Fibroblast of lung (primary cell): ENCODE measurements at regions not wholly inside any gene's neighbourhood (a gene's known extent, or its start where the extent isn't known, plus 50 kb on each side); places are given as distances from the start of the nearest gene placed in this dataset.

Experiments
- EZH2 ChIP-seq: IDR thresholded peaks from 2 replicates; pipeline ENCODE4 v1.5.1; 2012; ENCODE audit warnings: low read length, control low read depth, mild to moderate bottlenecking; ENCODE audit errors: missing control alignments
- TF ChIP-seq, protein P1 (sequence below), 2 donors: IDR thresholded peaks in 1 of 2; conservative IDR thresholded peaks in 1 of 2; 1 replicate in 1 of 2; 2 replicates in 1 of 2; pipeline ENCODE4 v1.5.1; 2011 to 2012; ENCODE audit warnings: low read length in 2 of 2, control low read depth in 1 of 2, inconsistent platforms in 1 of 2, low read depth in 1 of 2, mild to moderate bottlenecking in 1 of 2

- TF ChIP-seq, protein P1, sequence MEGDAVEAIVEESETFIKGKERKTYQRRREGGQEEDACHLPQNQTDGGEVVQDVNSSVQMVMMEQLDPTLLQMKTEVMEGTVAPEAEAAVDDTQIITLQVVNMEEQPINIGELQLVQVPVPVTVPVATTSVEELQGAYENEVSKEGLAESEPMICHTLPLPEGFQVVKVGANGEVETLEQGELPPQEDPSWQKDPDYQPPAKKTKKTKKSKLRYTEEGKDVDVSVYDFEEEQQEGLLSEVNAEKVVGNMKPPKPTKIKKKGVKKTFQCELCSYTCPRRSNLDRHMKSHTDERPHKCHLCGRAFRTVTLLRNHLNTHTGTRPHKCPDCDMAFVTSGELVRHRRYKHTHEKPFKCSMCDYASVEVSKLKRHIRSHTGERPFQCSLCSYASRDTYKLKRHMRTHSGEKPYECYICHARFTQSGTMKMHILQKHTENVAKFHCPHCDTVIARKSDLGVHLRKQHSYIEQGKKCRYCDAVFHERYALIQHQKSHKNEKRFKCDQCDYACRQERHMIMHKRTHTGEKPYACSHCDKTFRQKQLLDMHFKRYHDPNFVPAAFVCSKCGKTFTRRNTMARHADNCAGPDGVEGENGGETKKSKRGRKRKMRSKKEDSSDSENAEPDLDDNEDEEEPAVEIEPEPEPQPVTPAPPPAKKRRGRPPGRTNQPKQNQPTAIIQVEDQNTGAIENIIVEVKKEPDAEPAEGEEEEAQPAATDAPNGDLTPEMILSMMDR (conservative IDR thresholded peaks at IDR 0.05 in 1 of 2, IDR thresholded peaks at IDR 0.05 in 1 of 2; ENCODE audit: low read depth in 1 of 2, low read length in 2 of 2): no peak
- no peak for TF ChIP-seq EZH2
Observed at GRCh38 chr7:18306696-18307095, 188.9 kb upstream of the HDAC9 start.
